Panc1 (cell line): ENCODE measurements at regions not wholly inside any gene's neighbourhood (a gene's known extent, or its start where the extent isn't known, plus 50 kb on each side); places are given as distances from the start of the nearest gene placed in this dataset.

Source experiments
- REST ChIP-seq, 2 experiments: IDR thresholded peaks; 2 replicates each; pipeline ENCODE4 v1.6.1; 2011 to 2012; ENCODE audit warnings: low read depth in 2 of 2, control low read depth in 1 of 2, low read length in 1 of 2, mild to moderate bottlenecking in 1 of 2, moderate library complexity in 1 of 2; ENCODE audit not compliant: insufficient read depth in 1 of 2
- TF ChIP-seq, protein P1 (sequence below): fragments of 450-650 bp; IDR thresholded peaks from 2 replicates; pipeline ENCODE4 v1.5.1; 2017; ENCODE audit warnings: mild to moderate bottlenecking

DNA sequence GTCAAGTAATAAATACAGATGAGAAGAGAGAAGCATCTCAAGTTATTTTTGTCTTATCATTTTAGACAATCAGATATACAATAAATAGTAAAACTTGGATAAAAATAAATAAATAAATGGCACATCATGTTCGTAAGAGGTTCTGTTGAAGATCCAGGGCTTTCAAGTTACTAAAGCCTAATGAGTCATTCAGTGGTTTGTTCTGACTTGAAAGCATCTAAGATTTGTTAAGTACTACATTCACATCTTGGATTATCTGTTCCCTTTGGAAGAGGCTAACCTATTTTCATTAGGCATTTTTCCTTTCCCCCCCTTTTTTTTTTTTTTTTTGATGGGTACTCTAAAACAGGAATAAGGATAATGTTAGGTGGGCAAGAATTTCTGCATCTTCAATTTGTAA, 429.3 kb downstream of the PCDH20 start:
- TF ChIP-seq, protein P1, sequence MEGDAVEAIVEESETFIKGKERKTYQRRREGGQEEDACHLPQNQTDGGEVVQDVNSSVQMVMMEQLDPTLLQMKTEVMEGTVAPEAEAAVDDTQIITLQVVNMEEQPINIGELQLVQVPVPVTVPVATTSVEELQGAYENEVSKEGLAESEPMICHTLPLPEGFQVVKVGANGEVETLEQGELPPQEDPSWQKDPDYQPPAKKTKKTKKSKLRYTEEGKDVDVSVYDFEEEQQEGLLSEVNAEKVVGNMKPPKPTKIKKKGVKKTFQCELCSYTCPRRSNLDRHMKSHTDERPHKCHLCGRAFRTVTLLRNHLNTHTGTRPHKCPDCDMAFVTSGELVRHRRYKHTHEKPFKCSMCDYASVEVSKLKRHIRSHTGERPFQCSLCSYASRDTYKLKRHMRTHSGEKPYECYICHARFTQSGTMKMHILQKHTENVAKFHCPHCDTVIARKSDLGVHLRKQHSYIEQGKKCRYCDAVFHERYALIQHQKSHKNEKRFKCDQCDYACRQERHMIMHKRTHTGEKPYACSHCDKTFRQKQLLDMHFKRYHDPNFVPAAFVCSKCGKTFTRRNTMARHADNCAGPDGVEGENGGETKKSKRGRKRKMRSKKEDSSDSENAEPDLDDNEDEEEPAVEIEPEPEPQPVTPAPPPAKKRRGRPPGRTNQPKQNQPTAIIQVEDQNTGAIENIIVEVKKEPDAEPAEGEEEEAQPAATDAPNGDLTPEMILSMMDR, result no peak
- TF ChIP-seq REST (IDR thresholded peaks at IDR 0.05; ENCODE audit: insufficient read depth in 1 of 2, low read depth in 2 of 2, low read length in 1 of 2), result no peak
